Spleen (tissue), 11 donors: ENCODE measurements at regions not wholly inside any gene's neighbourhood (a gene's known extent, or its start where the extent isn't known, plus 50 kb on each side); places are given as distances from the start of the nearest gene placed in this dataset.
"Not testable (repeated sequence)": the region's sequence is repeated elsewhere in the genome, so short reads cannot be mapped to it uniquely, and the experiment has no call there.

Source experiments
- DNase-seq: peaks from one replicate; pipeline ENCODE4 v3.0.0-alpha.2; 2020
- H3K27ac ChIP-seq, 8 donors: fragments of 200-600 bp; sonication (generic) in 7 of 8; 1 replicate in 4 of 8; 2 replicates in 4 of 8; pipeline versions ENCODE4 v1.5.0 to v1.8.0; 2016 to 2021; ENCODE audit warnings: inconsistent platforms in 4 of 8, mild to moderate bottlenecking in 4 of 8, moderate library complexity in 1 of 8
- H3K27me3 ChIP-seq, 7 donors: fragments of 200-600 bp; sonication (generic) in 6 of 7; replicated peaks in 1 of 7; 1 replicate in 4 of 7; 2 replicates in 3 of 7; pipeline versions ENCODE4 v1.5.0 to v1.8.0; 2016 to 2021; ENCODE audit warnings: inconsistent platforms in 3 of 7, mild to moderate bottlenecking in 1 of 7
- H3K36me3 ChIP-seq, 6 donors: fragments of 200-600 bp; sonication (generic) in 5 of 6; 1 replicate in 4 of 6; 2 replicates in 2 of 6; pipeline versions ENCODE4 v1.5.0 to v1.8.0; 2016 to 2021; ENCODE audit warnings: inconsistent platforms in 2 of 6
- H3K4me1 ChIP-seq, 6 donors: fragments of 200-600 bp; sonication (generic) in 5 of 6; 1 replicate in 3 of 6; 2 replicates in 3 of 6; pipeline versions ENCODE4 v1.5.0 to v1.8.0; 2016 to 2021; ENCODE audit warnings: inconsistent platforms in 3 of 6
- H3K4me3 ChIP-seq, 8 donors: fragments of 200-600 bp; sonication (generic) in 7 of 8; 1 replicate in 4 of 8; 2 replicates in 4 of 8; pipeline versions ENCODE4 v1.5.0 to v1.8.0; 2016 to 2021; ENCODE audit warnings: inconsistent platforms in 4 of 8, mild to moderate bottlenecking in 4 of 8, moderate library complexity in 2 of 8
- H3K9me3 ChIP-seq, 8 donors: fragments of 200-600 bp; sonication (generic) in 7 of 8; 1 replicate in 4 of 8; 2 replicates in 4 of 8; pipeline versions ENCODE4 v1.5.0 to v1.8.0; 2016 to 2021; ENCODE audit warnings: inconsistent platforms in 4 of 8
- CTCF ChIP-seq, 11 experiments: fragments of 200-600 bp in 7 of 11; fragments of 450-650 bp in 4 of 11; sonication (generic) in 4 of 11; IDR thresholded peaks in 8 of 11; conservative IDR thresholded peaks in 3 of 11; 1 replicate in 7 of 11; 2 replicates in 4 of 11; pipeline versions ENCODE4 v1.4.0 to v1.8.0; 2016 to 2021; ENCODE audit warnings: antibody characterized with exemption in 11 of 11, inconsistent platforms in 4 of 11, mild to moderate bottlenecking in 1 of 11
- POLR2A ChIP-seq, 3 donors: fragments of 450-650 bp; IDR thresholded peaks; one replicate each; pipeline ENCODE4 v1.5.1; 2017; ENCODE audit warnings: antibody characterized with exemption in 3 of 3, mild to moderate bottlenecking in 1 of 3
- POLR2AphosphoS5 ChIP-seq, 3 donors: sonication (generic); formaldehyde crosslinking; IDR thresholded peaks; one replicate each; pipeline ENCODE4 v1.5.1; 2017; ENCODE audit warnings: antibody characterized with exemption in 3 of 3
- WGBS, 5 donors: extraction: QIAGEN DNeasy Blood & Tissue Kit in 3 of 5; methylation state at CpG; one replicate each; pipeline versions ENCODE4 v1.1.5 to v1.1.7; 2013 to 2018; 5-methylcytosine and 5-hydroxymethylcytosine counted together
- intact Hi-C: fragments of 100-400 bp; cut with DNase I; formaldehyde crosslinking; loops from one replicate; pipeline ENCODE4 v1.15.0; 2023; ENCODE audit warnings: low total_unique reads
- donor health status: healthy with polysubstance abuse.
- donor health status: DM: no; HTN: no; CAD: no; lungs with moderate emphysema.
- donor health status: DM: no; HTN: no; CAD: no.
- donor health status: Bipolar disorder and iron deficiency.
- donor health status: healthy.
- donor health status: DM: no; HTN: no; CAD: no.
- donor health status: DM: yes; HTN: yes; CAD: no.

- H3K36me3 ChIP-seq = no peaks in the 10 kb centered on the region
- H3K27me3 ChIP-seq = peaks cover 0 to 5% (median 0%) of the 10 kb centered on the region in 7 donors
- no peaks in the 10 kb centered on the region for H3K9me3 ChIP-seq
- no peak for TF ChIP-seq POLR2AphosphoS5 (IDR thresholded peaks at IDR 0.05)
- TF ChIP-seq CTCF (IDR thresholded peaks at IDR 0.05 in 8 of 11, conservative IDR thresholded peaks at IDR 0.05 in 3 of 11) = no peak
- TF ChIP-seq POLR2A (IDR thresholded peaks at IDR 0.05) = no peak
- 44 to 84% (median 68%) methylated on average over 3 of the region's 3 CpGs for WGBS, 5 donors
- no peak overlapping the region for H3K27ac ChIP-seq
- DNase-seq = no peak
- no peak overlapping the region for H3K4me3 ChIP-seq
- no peaks in the 10 kb centered on the region for H3K4me1 ChIP-seq
- intact Hi-C loops = no loop called here
These were observed 84.4 kb upstream of the ARMCX2 start for GRCh38 chrX:101744085-101744484.

- H3K27me3 ChIP-seq = peaks cover 0 to 5% (median 0%) of the 10 kb centered on the region in 7 donors
- WGBS, 5 donors = 34 to 67% (median 61%) methylated on average over 2 of the region's 2 CpGs
- TF ChIP-seq POLR2AphosphoS5 (IDR thresholded peaks at IDR 0.05) (no peak), POLR2A (IDR thresholded peaks at IDR 0.05) (no peak), CTCF (IDR thresholded peaks at IDR 0.05 in 8 of 11, conservative IDR thresholded peaks at IDR 0.05 in 3 of 11) (no peak)
- no peak for DNase-seq
- intact Hi-C loops = no loop called here
- no peaks in the 10 kb centered on the region for H3K9me3 ChIP-seq
- no peak overlapping the region for H3K27ac ChIP-seq
- no peaks in the 10 kb centered on the region for H3K4me1 ChIP-seq
- no peaks in the 10 kb centered on the region for H3K36me3 ChIP-seq
- no peak overlapping the region for H3K4me3 ChIP-seq
These were observed 81.0 kb upstream of the ARMCX2 start for GRCh38 chrX:101740642-101741041.

- H3K27ac ChIP-seq, H3K4me3 ChIP-seq, H3K36me3 ChIP-seq, intact Hi-C loops, DNase-seq, H3K4me1 ChIP-seq, H3K27me3 ChIP-seq, H3K9me3 ChIP-seq: not testable (repeated sequence)
- WGBS, 5 donors = 88 to 99% (median 95%) methylated on average over 7 to 24 of the region's 24 CpGs
These were observed 79.2 kb upstream of the ARMCX2 start for GRCh38 chrX:101738867-101739266.

- intact Hi-C loops, DNase-seq: not testable (repeated sequence)
- WGBS, 5 donors = 90 to 100% (median 98%) methylated on average over 5 to 15 of the region's 17 CpGs
These were observed 78.8 kb upstream of the ARMCX2 start for GRCh38 chrX:101738411-101738810.

GRCh38 chrX:101736651-101737050 is 77.0 kb upstream of the ARMCX2 start:
- intact Hi-C loops = no loop called here
- no peaks in the 10 kb centered on the region for H3K9me3 ChIP-seq
- DNase-seq = no peak
- TF ChIP-seq POLR2AphosphoS5 (IDR thresholded peaks at IDR 0.05) (no peak), POLR2A (IDR thresholded peaks at IDR 0.05) (no peak), CTCF (IDR thresholded peaks at IDR 0.05 in 8 of 11, conservative IDR thresholded peaks at IDR 0.05 in 3 of 11) (no peak)
- 69 to 78% (median 74%) methylated on average over 1 of the region's 1 CpG for WGBS, 5 donors
- H3K4me3 ChIP-seq = no peak overlapping the region
- no peak overlapping the region for H3K27ac ChIP-seq
- H3K4me1 ChIP-seq = no peaks in the 10 kb centered on the region
- peaks cover 0 to 4% (median 0%) of the 10 kb centered on the region in 7 donors for H3K27me3 ChIP-seq
- H3K36me3 ChIP-seq = no peaks in the 10 kb centered on the region

More at GRCh38 chrX:101738411-101738810, 78.8 kb upstream of the ARMCX2 start:
- not testable (repeated sequence) for H3K36me3 ChIP-seq, H3K27ac ChIP-seq, H3K4me1 ChIP-seq, H3K27me3 ChIP-seq, H3K9me3 ChIP-seq, H3K4me3 ChIP-seq
